Liver (tissue), 8 donors: ENCODE measurements at regions not wholly inside any gene's neighbourhood (a gene's known extent, or its start where the extent isn't known, plus 50 kb on each side); places are given as distances from the start of the nearest gene placed in this dataset.

Experiments
- DNase-seq: peaks from one replicate; pipeline ENCODE4 v3.0.0-alpha.2; 2017; ENCODE audit warnings: low spot score
- H3K27ac ChIP-seq, 2 donors: one replicate each; pipeline ENCODE4 v1.7.0; 2013; ENCODE audit warnings: inconsistent platforms in 2 of 2, low read length in 2 of 2, control low read depth in 1 of 2, low read depth in 1 of 2, mild to moderate bottlenecking in 1 of 2
- H3K27me3 ChIP-seq, 4 donors: one replicate each; pipeline versions ENCODE4 v1.6.1 to v1.7.0; 2013; ENCODE audit warnings: low read length in 3 of 4, inconsistent platforms in 1 of 4, mild to moderate bottlenecking in 1 of 4, moderate library complexity in 1 of 4; ENCODE audit not compliant: control insufficient read depth in 4 of 4, insufficient read depth in 4 of 4
- H3K36me3 ChIP-seq, 4 donors: one replicate each; pipeline versions ENCODE4 v1.6.1 to v1.7.0; 2013; ENCODE audit warnings: low read length in 3 of 4, mild to moderate bottlenecking in 3 of 4, low read depth in 1 of 4, moderate library complexity in 1 of 4; ENCODE audit not compliant: control insufficient read depth in 4 of 4, insufficient read depth in 3 of 4
- H3K4me1 ChIP-seq, 4 donors: one replicate each; pipeline versions ENCODE4 v1.6.1 to v1.7.0; 2013; ENCODE audit warnings: low read length in 3 of 4, mild to moderate bottlenecking in 3 of 4, moderate library complexity in 1 of 4; ENCODE audit not compliant: control insufficient read depth in 4 of 4, insufficient read depth in 4 of 4
- H3K4me3 ChIP-seq, 3 donors: one replicate each; pipeline versions ENCODE4 v1.6.1 to v1.7.0; 2013; ENCODE audit warnings: low read length in 3 of 3, control low read depth in 1 of 3, low read depth in 1 of 3, mild to moderate bottlenecking in 1 of 3
- H3K9ac ChIP-seq, 2 donors: one replicate each; pipeline ENCODE4 v1.7.0; 2013; ENCODE audit warnings: low read length in 2 of 2, mild to moderate bottlenecking in 2 of 2, moderate library complexity in 2 of 2, control low read depth in 1 of 2, low read depth in 1 of 2
- H3K9me3 ChIP-seq, 4 donors: one replicate each; pipeline versions ENCODE4 v1.6.1 to v1.7.0; 2013; ENCODE audit warnings: low read length in 3 of 4; ENCODE audit not compliant: control insufficient read depth in 4 of 4
- EGR1 ChIP-seq, 2 donors: IDR thresholded peaks; 2 replicates each; pipeline ENCODE4 v1.6.1; 2016 to 2018; ENCODE audit warnings: antibody characterized with exemption in 2 of 2, low read depth in 2 of 2
- FOXA1 ChIP-seq: IDR thresholded peaks from 2 replicates; pipeline ENCODE4 v1.6.1; 2016; ENCODE audit warnings: antibody characterized with exemption
- FOXA2 ChIP-seq: IDR thresholded peaks from 2 replicates; pipeline ENCODE4 v1.6.1; 2016; ENCODE audit warnings: antibody characterized with exemption
- GABPA ChIP-seq, 2 donors: IDR thresholded peaks in 1 of 2; conservative IDR thresholded peaks in 1 of 2; 2 replicates each; pipeline ENCODE4 v1.6.1; 2016; ENCODE audit warnings: antibody characterized with exemption in 2 of 2, mild to moderate bottlenecking in 1 of 2, moderate library complexity in 1 of 2
- HNF4A ChIP-seq, 2 donors: conservative IDR thresholded peaks; 2 replicates each; pipeline ENCODE4 v1.6.1; 2016; ENCODE audit warnings: antibody characterized with exemption in 2 of 2, mild to moderate bottlenecking in 2 of 2
- HNF4G ChIP-seq: IDR thresholded peaks from 2 replicates; pipeline ENCODE4 v1.6.1; 2016; ENCODE audit warnings: antibody characterized with exemption
- JUND ChIP-seq, 2 donors: IDR thresholded peaks; 2 replicates each; pipeline ENCODE4 v1.6.1; 2016; ENCODE audit warnings: antibody characterized with exemption in 2 of 2
- NR2F2 ChIP-seq: IDR thresholded peaks from 2 replicates; pipeline ENCODE4 v1.6.1; 2016; ENCODE audit warnings: antibody characterized with exemption
- RAD21 ChIP-seq, 2 donors: IDR thresholded peaks; 2 replicates each; pipeline ENCODE4 v1.6.1; 2016; ENCODE audit warnings: antibody characterized with exemption in 2 of 2, mild to moderate bottlenecking in 2 of 2
- RXRA ChIP-seq, 2 donors: IDR thresholded peaks; 2 replicates each; pipeline ENCODE4 v1.6.1; 2017 to 2018; ENCODE audit warnings: antibody characterized with exemption in 2 of 2, mild to moderate bottlenecking in 1 of 2
- SP1 ChIP-seq: IDR thresholded peaks from 2 replicates; pipeline ENCODE4 v1.6.1; 2018; ENCODE audit warnings: antibody characterized with exemption, mild to moderate bottlenecking
- YY1 ChIP-seq: IDR thresholded peaks from 2 replicates; pipeline ENCODE4 v1.6.1; 2016; ENCODE audit warnings: antibody characterized with exemption, mild to moderate bottlenecking
- WGBS: extraction: QIAGEN DNeasy Blood & Tissue Kit; methylation state at CpG from one replicate; pipeline ENCODE4 v1.1.7; 2013; 5-methylcytosine and 5-hydroxymethylcytosine counted together
- TF ChIP-seq, protein P1 (sequence below): IDR thresholded peaks from 2 replicates; pipeline ENCODE4 v1.6.1; 2016; ENCODE audit warnings: antibody characterized with exemption
- TF ChIP-seq, protein P2 (sequence below): IDR thresholded peaks from 2 replicates; pipeline ENCODE4 v1.6.1; 2016; ENCODE audit warnings: antibody characterized with exemption, mild to moderate bottlenecking
- TF ChIP-seq, protein P3 (sequence below): IDR thresholded peaks from 2 replicates; pipeline ENCODE4 v1.6.1; 2016; ENCODE audit warnings: antibody characterized with exemption
- TF ChIP-seq, protein P4 (sequence below): fragments of 150-350 bp; IDR thresholded peaks from 2 replicates; pipeline ENCODE4 v1.5.1; 2017; ENCODE audit warnings: improper control_type of control experiment, low read depth, low read length; ENCODE audit not compliant: missing input control
- donor health status: healthy.
- donor health status: healthy.
- donor health status: healthy.
- donor health status: healthy.
- donor health status: healthy.

DNA sequence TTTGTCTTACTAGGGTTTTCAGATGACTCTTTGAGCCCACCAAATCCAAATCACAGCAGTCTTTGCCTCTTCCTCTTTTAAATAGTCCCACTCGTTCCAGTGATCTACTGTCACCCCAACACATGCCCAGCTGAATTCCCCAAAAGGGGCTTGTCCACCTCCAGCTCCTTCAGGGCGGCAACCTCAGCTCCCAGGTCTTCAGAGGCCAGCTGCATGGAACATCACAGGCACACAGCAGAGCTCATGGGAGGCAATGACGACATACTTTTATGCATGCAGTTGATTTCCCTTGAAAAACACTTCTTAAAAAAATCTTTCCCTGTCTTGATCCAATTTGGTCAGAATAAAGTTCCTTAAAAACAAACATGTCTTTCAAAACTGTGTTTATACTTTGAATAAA lies 244.3 kb upstream of the NR2F2 start:
- no peak overlapping the region for H3K27ac ChIP-seq
- no peaks in the 10 kb centered on the region for H3K36me3 ChIP-seq
- H3K4me1 ChIP-seq = no peaks in the 10 kb centered on the region
- no peaks in the 10 kb centered on the region for H3K9me3 ChIP-seq
- TF ChIP-seq RXRA (IDR thresholded peaks at IDR 0.05) = no peak
- TF ChIP-seq FOXA2 = no peak
- no peak for TF ChIP-seq NR2F2
- no peak for TF ChIP-seq SP1
- TF ChIP-seq, protein P1, sequence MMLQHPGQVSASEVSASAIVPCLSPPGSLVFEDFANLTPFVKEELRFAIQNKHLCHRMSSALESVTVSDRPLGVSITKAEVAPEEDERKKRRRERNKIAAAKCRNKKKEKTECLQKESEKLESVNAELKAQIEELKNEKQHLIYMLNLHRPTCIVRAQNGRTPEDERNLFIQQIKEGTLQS = no peak
- TF ChIP-seq YY1 = no peak
- no peak for TF ChIP-seq HNF4G
- TF ChIP-seq, protein P2, sequence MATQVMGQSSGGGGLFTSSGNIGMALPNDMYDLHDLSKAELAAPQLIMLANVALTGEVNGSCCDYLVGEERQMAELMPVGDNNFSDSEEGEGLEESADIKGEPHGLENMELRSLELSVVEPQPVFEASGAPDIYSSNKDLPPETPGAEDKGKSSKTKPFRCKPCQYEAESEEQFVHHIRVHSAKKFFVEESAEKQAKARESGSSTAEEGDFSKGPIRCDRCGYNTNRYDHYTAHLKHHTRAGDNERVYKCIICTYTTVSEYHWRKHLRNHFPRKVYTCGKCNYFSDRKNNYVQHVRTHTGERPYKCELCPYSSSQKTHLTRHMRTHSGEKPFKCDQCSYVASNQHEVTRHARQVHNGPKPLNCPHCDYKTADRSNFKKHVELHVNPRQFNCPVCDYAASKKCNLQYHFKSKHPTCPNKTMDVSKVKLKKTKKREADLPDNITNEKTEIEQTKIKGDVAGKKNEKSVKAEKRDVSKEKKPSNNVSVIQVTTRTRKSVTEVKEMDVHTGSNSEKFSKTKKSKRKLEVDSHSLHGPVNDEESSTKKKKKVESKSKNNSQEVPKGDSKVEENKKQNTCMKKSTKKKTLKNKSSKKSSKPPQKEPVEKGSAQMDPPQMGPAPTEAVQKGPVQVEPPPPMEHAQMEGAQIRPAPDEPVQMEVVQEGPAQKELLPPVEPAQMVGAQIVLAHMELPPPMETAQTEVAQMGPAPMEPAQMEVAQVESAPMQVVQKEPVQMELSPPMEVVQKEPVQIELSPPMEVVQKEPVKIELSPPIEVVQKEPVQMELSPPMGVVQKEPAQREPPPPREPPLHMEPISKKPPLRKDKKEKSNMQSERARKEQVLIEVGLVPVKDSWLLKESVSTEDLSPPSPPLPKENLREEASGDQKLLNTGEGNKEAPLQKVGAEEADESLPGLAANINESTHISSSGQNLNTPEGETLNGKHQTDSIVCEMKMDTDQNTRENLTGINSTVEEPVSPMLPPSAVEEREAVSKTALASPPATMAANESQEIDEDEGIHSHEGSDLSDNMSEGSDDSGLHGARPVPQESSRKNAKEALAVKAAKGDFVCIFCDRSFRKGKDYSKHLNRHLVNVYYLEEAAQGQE = no peak
- TF ChIP-seq GABPA (IDR thresholded peaks at IDR 0.05 in 1 of 2, conservative IDR thresholded peaks at IDR 0.05 in 1 of 2) = no peak
- no peak for TF ChIP-seq JUND (IDR thresholded peaks at IDR 0.05)
- TF ChIP-seq, protein P3, sequence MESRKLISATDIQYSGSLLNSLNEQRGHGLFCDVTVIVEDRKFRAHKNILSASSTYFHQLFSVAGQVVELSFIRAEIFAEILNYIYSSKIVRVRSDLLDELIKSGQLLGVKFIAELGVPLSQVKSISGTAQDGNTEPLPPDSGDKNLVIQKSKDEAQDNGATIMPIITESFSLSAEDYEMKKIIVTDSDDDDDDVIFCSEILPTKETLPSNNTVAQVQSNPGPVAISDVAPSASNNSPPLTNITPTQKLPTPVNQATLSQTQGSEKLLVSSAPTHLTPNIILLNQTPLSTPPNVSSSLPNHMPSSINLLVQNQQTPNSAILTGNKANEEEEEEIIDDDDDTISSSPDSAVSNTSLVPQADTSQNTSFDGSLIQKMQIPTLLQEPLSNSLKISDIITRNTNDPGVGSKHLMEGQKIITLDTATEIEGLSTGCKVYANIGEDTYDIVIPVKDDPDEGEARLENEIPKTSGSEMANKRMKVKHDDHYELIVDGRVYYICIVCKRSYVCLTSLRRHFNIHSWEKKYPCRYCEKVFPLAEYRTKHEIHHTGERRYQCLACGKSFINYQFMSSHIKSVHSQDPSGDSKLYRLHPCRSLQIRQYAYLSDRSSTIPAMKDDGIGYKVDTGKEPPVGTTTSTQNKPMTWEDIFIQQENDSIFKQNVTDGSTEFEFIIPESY = no peak
- no peak for TF ChIP-seq EGR1 (IDR thresholded peaks at IDR 0.05; ENCODE audit: low read depth in 2 of 2)
- TF ChIP-seq HNF4A (conservative IDR thresholded peaks at IDR 0.05) = no peak
- H3K4me3 ChIP-seq = no peak overlapping the region
- DNase-seq = no peak
- H3K27me3 ChIP-seq = no peaks in the 10 kb centered on the region
- H3K9ac ChIP-seq = no peak overlapping the region
- 65% methylated on average over 3 of the region's 3 CpGs for WGBS

DNA sequence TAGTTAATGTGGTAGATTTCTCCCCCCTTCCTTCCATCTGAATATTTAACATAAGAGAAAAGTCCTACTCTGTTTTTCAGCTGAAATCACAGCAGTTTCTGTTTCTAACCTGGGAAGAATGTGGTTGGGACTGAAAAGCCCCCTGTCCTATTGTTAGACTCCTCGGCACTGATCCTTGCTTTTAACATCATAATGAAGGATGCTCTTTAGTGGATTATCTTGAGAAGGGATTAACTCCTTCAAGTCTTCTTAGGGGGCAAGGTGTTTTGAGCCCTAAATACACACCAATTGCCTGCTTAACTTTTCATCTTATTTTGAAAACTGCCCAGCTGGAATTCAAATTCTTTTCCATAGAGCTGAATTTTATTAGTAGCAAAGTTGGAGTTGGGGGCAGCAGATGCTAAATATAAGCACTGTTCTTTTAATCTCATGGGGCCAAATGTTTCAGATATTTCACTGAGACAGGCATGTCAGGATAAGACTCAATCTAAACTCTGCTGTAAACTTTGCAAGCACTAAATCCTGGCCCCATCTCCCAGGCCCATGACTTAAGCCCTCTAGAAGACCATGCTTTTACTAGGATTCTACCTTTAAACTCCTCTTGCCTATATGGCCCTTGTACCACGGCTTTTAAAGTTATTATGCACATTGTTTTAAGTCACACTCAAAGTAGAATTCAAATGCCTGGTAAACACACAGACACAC lies 243.2 kb upstream of the NR2F2 start:
- Histone ChIP-seq H3K9me3 (no peaks in the 10 kb centered on the region), H3K4me1 (no peaks in the 10 kb centered on the region), H3K27me3 (no peaks in the 10 kb centered on the region), H3K9ac (no peak overlapping the region), H3K36me3 (no peaks in the 10 kb centered on the region), H3K4me3 (no peak overlapping the region), H3K27ac (no peak overlapping the region)
- 55% methylated on average over 2 of the region's 2 CpGs for WGBS
- DNase-seq = no peak
- TF ChIP-seq, protein P1 = no peak
- no peak for TF ChIP-seq FOXA2
- TF ChIP-seq, protein P3 = no peak
- no peak for TF ChIP-seq SP1
- no peak for TF ChIP-seq FOXA1
- TF ChIP-seq, protein P2 = no peak
- no peak for TF ChIP-seq JUND (IDR thresholded peaks at IDR 0.05)
- no peak for TF ChIP-seq RXRA (IDR thresholded peaks at IDR 0.05)
- TF ChIP-seq, protein P4, sequence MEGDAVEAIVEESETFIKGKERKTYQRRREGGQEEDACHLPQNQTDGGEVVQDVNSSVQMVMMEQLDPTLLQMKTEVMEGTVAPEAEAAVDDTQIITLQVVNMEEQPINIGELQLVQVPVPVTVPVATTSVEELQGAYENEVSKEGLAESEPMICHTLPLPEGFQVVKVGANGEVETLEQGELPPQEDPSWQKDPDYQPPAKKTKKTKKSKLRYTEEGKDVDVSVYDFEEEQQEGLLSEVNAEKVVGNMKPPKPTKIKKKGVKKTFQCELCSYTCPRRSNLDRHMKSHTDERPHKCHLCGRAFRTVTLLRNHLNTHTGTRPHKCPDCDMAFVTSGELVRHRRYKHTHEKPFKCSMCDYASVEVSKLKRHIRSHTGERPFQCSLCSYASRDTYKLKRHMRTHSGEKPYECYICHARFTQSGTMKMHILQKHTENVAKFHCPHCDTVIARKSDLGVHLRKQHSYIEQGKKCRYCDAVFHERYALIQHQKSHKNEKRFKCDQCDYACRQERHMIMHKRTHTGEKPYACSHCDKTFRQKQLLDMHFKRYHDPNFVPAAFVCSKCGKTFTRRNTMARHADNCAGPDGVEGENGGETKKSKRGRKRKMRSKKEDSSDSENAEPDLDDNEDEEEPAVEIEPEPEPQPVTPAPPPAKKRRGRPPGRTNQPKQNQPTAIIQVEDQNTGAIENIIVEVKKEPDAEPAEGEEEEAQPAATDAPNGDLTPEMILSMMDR = no peak
- TF ChIP-seq HNF4A (conservative IDR thresholded peaks at IDR 0.05) = no peak
- TF ChIP-seq HNF4G = no peak
- TF ChIP-seq RAD21 (IDR thresholded peaks at IDR 0.05) = no peak
- TF ChIP-seq YY1 = no peak
- no peak for TF ChIP-seq NR2F2
- no peak for TF ChIP-seq EGR1 (IDR thresholded peaks at IDR 0.05; ENCODE audit: low read depth in 2 of 2)
